Neural cell (in vitro differentiated cells): ENCODE measurements at regions not wholly inside any gene's neighbourhood (a gene's known extent, or its start where the extent isn't known, plus 50 kb on each side); places are given as distances from the start of the nearest gene placed in this dataset.

Source experiments
- H2AFZ ChIP-seq: fragments of 200-600, 300-800 bp; sonication (generic), shearing (Covaris generic); 2 replicates; pipeline ENCODE4 v1.6.0; 2014; ENCODE audit warnings: low read depth, mild to moderate bottlenecking, antibody characterized with exemption, low read length, moderate library complexity
- H3F3A ChIP-seq: fragments of 200-600 bp; shearing (Covaris generic); 2 replicates; pipeline ENCODE4 v1.6.1; 2016; ENCODE audit warnings: mild to moderate bottlenecking, moderate library complexity, mixed read lengths, antibody characterized with exemption, low read length; ENCODE audit not compliant: insufficient read depth, poor library complexity, severe bottlenecking
- H3K27ac ChIP-seq: fragments of 200-600, 300-800 bp; sonication (generic), shearing (Covaris generic); 2 replicates; pipeline ENCODE4 v1.5.1; 2014; ENCODE audit warnings: mild to moderate bottlenecking, low read length, moderate library complexity
- H3K27me3 ChIP-seq: fragments of 300-800, 200-600 bp; sonication (generic), shearing (Covaris generic); 2 replicates; pipeline ENCODE4 v1.6.0; 2014; ENCODE audit warnings: mild to moderate bottlenecking, low read depth, low read length, moderate library complexity; ENCODE audit not compliant: insufficient read depth
- H3K36me3 ChIP-seq: fragments of 300-800, 200-600 bp; sonication (generic), shearing (Covaris generic); 2 replicates; pipeline ENCODE4 v1.5.1; 2014; ENCODE audit warnings: mild to moderate bottlenecking, antibody characterized with exemption, low read length, moderate library complexity; ENCODE audit not compliant: insufficient read depth
- H3K4me2 ChIP-seq: fragments of 300-800, 200-600 bp; sonication (generic), shearing (Covaris generic); 2 replicates; pipeline ENCODE4 v1.6.0; 2014; ENCODE audit warnings: mild to moderate bottlenecking, low read length
- H3K4me3 ChIP-seq: fragments of 300-800, 200-600 bp; sonication (generic), shearing (Covaris generic); 2 replicates; pipeline ENCODE4 v1.5.1; 2014; ENCODE audit warnings: mild to moderate bottlenecking, low read length, moderate library complexity
- H3K79me2 ChIP-seq: fragments of 200-600 bp; shearing (Covaris generic); replicated peaks from 2 replicates; pipeline ENCODE4 v1.6.0; 2014; ENCODE audit warnings: mild to moderate bottlenecking, low read length, moderate library complexity; ENCODE audit not compliant: insufficient read depth
- H3K9ac ChIP-seq: fragments of 300-800, 200-600 bp; sonication (generic), shearing (Covaris generic); 2 replicates; pipeline ENCODE4 v1.6.1; 2016; ENCODE audit warnings: mild to moderate bottlenecking, low read length, mixed read lengths
- H3K9me2 ChIP-seq: fragments of 200-600 bp; shearing (Covaris generic); 2 replicates; pipeline ENCODE4 v1.6.1; 2016; ENCODE audit warnings: mild to moderate bottlenecking, low read length, mixed read lengths; ENCODE audit not compliant: insufficient read depth
- H3K9me3 ChIP-seq: fragments of 200-600, 300-800 bp; sonication (generic), shearing (Covaris generic); 2 replicates; pipeline ENCODE4 v1.6.1; 2016; ENCODE audit warnings: mild to moderate bottlenecking, mixed run types, low read length, moderate library complexity, mixed read lengths
- H4K20me1 ChIP-seq: fragments of 200-600 bp; shearing (Covaris generic); 2 replicates; pipeline ENCODE4 v1.6.1; 2016; ENCODE audit warnings: mild to moderate bottlenecking, mixed run types; ENCODE audit not compliant: insufficient read depth
- CTCF ChIP-seq: fragments of 450-650 bp; IDR thresholded peaks from 2 replicates; pipeline ENCODE4 v1.5.1; 2014; ENCODE audit warnings: antibody characterized with exemption, mild to moderate bottlenecking, moderate library complexity; ENCODE audit not compliant: poor library complexity, severe bottlenecking
- EP300 ChIP-seq: fragments of 450-650 bp; conservative IDR thresholded peaks from 2 replicates; pipeline ENCODE4 v1.6.1; 2014; ENCODE audit warnings: antibody characterized with exemption, mild to moderate bottlenecking, moderate library complexity; ENCODE audit not compliant: poor library complexity, severe bottlenecking
- EZH2 ChIP-seq: fragments of 200-600, 300-800 bp; shearing (Covaris generic), sonication (generic); IDR thresholded peaks from 2 replicates; pipeline ENCODE4 v1.6.1; 2014; ENCODE audit warnings: antibody characterized with exemption, low read length, borderline replicate concordance, mild to moderate bottlenecking; ENCODE audit not compliant: insufficient read depth, poor library complexity, severe bottlenecking
- MXI1 ChIP-seq: fragments of 450-650 bp; conservative IDR thresholded peaks from 2 replicates; pipeline ENCODE4 v1.6.1; 2014; ENCODE audit warnings: antibody characterized with exemption, mild to moderate bottlenecking; ENCODE audit not compliant: poor library complexity, severe bottlenecking
- POLR2AphosphoS5 ChIP-seq: IDR thresholded peaks from 2 replicates; pipeline ENCODE4 v1.6.1; 2012
- RAD21 ChIP-seq: fragments of 450-650 bp; conservative IDR thresholded peaks from 2 replicates; pipeline ENCODE4 v1.6.1; 2014; ENCODE audit warnings: antibody characterized with exemption, mild to moderate bottlenecking, moderate library complexity
- SMC3 ChIP-seq: fragments of 450-650 bp; conservative IDR thresholded peaks from 2 replicates; pipeline ENCODE4 v1.6.1; 2014; ENCODE audit warnings: antibody characterized with exemption, mild to moderate bottlenecking, moderate library complexity; ENCODE audit not compliant: poor library complexity
- TAF1 ChIP-seq: IDR thresholded peaks from 2 replicates; pipeline ENCODE4 v1.6.1; 2012; ENCODE audit warnings: low read depth
- TF ChIP-seq, protein P1 (sequence below): IDR thresholded peaks from 2 replicates; pipeline ENCODE4 v1.6.1; 2012; ENCODE audit warnings: borderline replicate concordance

- H4K20me1 ChIP-seq, result no peaks in the 10 kb centered on the region
- no peak overlapping the region for H2AFZ ChIP-seq
- no peaks in the 10 kb centered on the region for H3K9me3 ChIP-seq
- H3K4me2 ChIP-seq, result no peak overlapping the region
- no peaks in the 10 kb centered on the region for H3F3A ChIP-seq
- no peak overlapping the region for H3K4me3 ChIP-seq
- no peaks in the 10 kb centered on the region for H3K9me2 ChIP-seq
- H3K36me3 ChIP-seq, result no peaks in the 10 kb centered on the region
- no peak overlapping the region for H3K27ac ChIP-seq
- no peaks in the 10 kb centered on the region for H3K27me3 ChIP-seq
- no peak overlapping the region for H3K9ac ChIP-seq
- H3K79me2 ChIP-seq, result no peaks in the 10 kb centered on the region
- no peak for TF ChIP-seq EP300
- no peak for TF ChIP-seq RAD21
- TF ChIP-seq, protein P1, sequence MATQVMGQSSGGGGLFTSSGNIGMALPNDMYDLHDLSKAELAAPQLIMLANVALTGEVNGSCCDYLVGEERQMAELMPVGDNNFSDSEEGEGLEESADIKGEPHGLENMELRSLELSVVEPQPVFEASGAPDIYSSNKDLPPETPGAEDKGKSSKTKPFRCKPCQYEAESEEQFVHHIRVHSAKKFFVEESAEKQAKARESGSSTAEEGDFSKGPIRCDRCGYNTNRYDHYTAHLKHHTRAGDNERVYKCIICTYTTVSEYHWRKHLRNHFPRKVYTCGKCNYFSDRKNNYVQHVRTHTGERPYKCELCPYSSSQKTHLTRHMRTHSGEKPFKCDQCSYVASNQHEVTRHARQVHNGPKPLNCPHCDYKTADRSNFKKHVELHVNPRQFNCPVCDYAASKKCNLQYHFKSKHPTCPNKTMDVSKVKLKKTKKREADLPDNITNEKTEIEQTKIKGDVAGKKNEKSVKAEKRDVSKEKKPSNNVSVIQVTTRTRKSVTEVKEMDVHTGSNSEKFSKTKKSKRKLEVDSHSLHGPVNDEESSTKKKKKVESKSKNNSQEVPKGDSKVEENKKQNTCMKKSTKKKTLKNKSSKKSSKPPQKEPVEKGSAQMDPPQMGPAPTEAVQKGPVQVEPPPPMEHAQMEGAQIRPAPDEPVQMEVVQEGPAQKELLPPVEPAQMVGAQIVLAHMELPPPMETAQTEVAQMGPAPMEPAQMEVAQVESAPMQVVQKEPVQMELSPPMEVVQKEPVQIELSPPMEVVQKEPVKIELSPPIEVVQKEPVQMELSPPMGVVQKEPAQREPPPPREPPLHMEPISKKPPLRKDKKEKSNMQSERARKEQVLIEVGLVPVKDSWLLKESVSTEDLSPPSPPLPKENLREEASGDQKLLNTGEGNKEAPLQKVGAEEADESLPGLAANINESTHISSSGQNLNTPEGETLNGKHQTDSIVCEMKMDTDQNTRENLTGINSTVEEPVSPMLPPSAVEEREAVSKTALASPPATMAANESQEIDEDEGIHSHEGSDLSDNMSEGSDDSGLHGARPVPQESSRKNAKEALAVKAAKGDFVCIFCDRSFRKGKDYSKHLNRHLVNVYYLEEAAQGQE, result no peak
- TF ChIP-seq MXI1, result no peak
- no peak for TF ChIP-seq TAF1
- TF ChIP-seq SMC3, result no peak
- TF ChIP-seq POLR2AphosphoS5, result no peak
- TF ChIP-seq CTCF, result no peak
- TF ChIP-seq EZH2, result no peak
Observed at GRCh38 chr9:71524996-71525580, 243.2 kb downstream of the CEMIP2 start.

- no peak overlapping the region for H3K9ac ChIP-seq
- H3K4me2 ChIP-seq, result no peak overlapping the region
- H3K36me3 ChIP-seq, result no peaks in the 10 kb centered on the region
- TF ChIP-seq CTCF (no peak), POLR2AphosphoS5 (no peak), MXI1 (no peak), TAF1 (no peak), SMC3 (no peak), RAD21 (no peak), EP300 (no peak), EZH2 (no peak)
- TF ChIP-seq, protein P1, result no peak
- H3F3A ChIP-seq, result no peaks in the 10 kb centered on the region
- no peaks in the 10 kb centered on the region for H3K27me3 ChIP-seq
- H3K4me3 ChIP-seq, result no peak overlapping the region
- no peaks in the 10 kb centered on the region for H3K9me3 ChIP-seq
- H3K27ac ChIP-seq, result no peak overlapping the region
- no peak overlapping the region for H2AFZ ChIP-seq
- no peaks in the 10 kb centered on the region for H3K9me2 ChIP-seq
- H4K20me1 ChIP-seq, result no peaks in the 10 kb centered on the region
- H3K79me2 ChIP-seq, result no peaks in the 10 kb centered on the region
Observed at GRCh38 chr9:71524516-71524915, 243.8 kb downstream of the CEMIP2 start.
